ENCODE measurements at regions not wholly inside any gene's neighbourhood (a gene's known extent, or its start where the extent isn't known, plus 50 kb on each side); places are given as distances from the start of the nearest gene placed in this dataset.

DNA sequence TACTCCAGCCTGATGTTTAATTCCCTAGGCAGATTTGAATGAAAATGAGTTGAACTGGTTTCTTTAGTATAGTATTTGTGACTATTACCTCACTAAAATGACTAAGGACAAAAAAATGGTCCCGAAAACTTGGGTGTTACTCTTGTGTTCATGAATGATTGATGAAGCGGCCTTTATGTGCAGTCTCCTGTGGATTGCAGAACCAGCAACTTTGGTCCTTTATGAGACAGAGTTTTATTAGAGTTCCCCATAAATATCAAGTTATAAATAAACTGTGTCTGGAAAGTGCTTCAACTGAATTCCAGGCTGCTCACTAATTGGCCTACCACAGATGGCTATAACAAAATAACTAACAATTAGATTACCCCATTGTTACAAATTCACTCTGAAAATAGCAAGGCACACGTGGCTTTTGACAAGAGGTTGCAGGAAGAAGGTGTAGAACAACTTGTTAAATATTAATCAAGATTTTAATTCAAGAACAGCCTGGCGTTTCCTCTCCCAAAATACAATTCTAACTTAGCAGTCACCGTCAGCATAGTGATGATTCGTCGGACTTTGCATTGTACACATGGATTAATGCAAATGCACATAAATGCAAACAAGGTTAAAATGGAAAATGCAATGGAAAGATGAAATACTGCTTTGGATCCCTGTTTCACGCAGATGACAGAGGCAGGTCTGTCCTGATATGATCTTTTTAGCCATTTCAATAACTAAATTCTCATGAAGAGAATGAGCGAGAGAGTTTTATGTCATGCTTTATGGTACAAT, 567.3 kb upstream of the ZNF717 start:
- no peak for TF ChIP-seq BACH2 (CRISPR knock-in tag; IDR thresholded peaks at IDR 0.05; ENCODE audit: borderline replicate concordance)
- no peak for TF ChIP-seq PPARA (CRISPR knock-in tag; IDR thresholded peaks at IDR 0.05; ENCODE audit: borderline replicate concordance)
- no peak for TF ChIP-seq GLIS3 (CRISPR knock-in tag; IDR thresholded peaks at IDR 0.05)
- TF ChIP-seq ZNF8 (CRISPR knock-in tag; IDR thresholded peaks at IDR 0.05), result no peak
- TF ChIP-seq, protein P1, sequence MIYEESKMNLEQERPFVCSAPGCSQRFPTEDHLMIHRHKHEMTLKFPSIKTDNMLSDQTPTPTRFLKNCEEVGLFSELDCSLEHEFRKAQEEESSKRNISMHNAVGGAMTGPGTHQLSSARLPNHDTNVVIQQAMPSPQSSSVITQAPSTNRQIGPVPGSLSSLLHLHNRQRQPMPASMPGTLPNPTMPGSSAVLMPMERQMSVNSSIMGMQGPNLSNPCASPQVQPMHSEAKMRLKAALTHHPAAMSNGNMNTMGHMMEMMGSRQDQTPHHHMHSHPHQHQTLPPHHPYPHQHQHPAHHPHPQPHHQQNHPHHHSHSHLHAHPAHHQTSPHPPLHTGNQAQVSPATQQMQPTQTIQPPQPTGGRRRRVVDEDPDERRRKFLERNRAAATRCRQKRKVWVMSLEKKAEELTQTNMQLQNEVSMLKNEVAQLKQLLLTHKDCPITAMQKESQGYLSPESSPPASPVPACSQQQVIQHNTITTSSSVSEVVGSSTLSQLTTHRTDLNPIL (CRISPR knock-in tag; IDR thresholded peaks at IDR 0.05; ENCODE audit: low read depth), result no peak
- TF ChIP-seq ARNTL (CRISPR knock-in tag; IDR thresholded peaks at IDR 0.05; ENCODE audit: borderline replicate concordance, low read depth), result no peak
- no peak for TF ChIP-seq ZFP3 (CRISPR knock-in tag; IDR thresholded peaks at IDR 0.05)
- TF ChIP-seq, protein P2, sequence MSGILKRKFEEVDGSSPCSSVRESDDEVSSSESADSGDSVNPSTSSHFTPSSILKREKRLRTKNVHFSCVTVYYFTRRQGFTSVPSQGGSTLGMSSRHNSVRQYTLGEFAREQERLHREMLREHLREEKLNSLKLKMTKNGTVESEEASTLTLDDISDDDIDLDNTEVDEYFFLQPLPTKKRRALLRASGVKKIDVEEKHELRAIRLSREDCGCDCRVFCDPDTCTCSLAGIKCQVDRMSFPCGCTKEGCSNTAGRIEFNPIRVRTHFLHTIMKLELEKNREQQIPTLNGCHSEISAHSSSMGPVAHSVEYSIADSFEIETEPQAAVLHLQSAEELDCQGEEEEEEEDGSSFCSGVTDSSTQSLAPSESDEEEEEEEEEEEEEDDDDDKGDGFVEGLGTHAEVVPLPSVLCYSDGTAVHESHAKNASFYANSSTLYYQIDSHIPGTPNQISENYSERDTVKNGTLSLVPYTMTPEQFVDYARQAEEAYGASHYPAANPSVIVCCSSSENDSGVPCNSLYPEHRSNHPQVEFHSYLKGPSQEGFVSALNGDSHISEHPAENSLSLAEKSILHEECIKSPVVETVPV (CRISPR knock-in tag; IDR thresholded peaks at IDR 0.05), result no peak
- no peak for TF ChIP-seq RARB (CRISPR knock-in tag; IDR thresholded peaks at IDR 0.05)
- TF ChIP-seq, protein P3, sequence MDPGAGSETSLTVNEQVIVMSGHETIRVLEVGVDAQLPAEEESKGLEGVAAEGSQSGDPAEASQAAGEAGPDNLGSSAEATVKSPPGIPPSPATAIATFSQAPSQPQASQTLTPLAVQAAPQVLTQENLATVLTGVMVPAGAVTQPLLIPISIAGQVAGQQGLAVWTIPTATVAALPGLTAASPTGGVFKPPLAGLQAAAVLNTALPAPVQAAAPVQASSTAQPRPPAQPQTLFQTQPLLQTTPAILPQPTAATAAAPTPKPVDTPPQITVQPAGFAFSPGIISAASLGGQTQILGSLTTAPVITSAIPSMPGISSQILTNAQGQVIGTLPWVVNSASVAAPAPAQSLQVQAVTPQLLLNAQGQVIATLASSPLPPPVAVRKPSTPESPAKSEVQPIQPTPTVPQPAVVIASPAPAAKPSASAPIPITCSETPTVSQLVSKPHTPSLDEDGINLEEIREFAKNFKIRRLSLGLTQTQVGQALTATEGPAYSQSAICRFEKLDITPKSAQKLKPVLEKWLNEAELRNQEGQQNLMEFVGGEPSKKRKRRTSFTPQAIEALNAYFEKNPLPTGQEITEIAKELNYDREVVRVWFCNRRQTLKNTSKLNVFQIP (CRISPR knock-in tag; IDR thresholded peaks at IDR 0.05; ENCODE audit: borderline replicate concordance, low read depth), result no peak
- TF ChIP-seq, protein P4, sequence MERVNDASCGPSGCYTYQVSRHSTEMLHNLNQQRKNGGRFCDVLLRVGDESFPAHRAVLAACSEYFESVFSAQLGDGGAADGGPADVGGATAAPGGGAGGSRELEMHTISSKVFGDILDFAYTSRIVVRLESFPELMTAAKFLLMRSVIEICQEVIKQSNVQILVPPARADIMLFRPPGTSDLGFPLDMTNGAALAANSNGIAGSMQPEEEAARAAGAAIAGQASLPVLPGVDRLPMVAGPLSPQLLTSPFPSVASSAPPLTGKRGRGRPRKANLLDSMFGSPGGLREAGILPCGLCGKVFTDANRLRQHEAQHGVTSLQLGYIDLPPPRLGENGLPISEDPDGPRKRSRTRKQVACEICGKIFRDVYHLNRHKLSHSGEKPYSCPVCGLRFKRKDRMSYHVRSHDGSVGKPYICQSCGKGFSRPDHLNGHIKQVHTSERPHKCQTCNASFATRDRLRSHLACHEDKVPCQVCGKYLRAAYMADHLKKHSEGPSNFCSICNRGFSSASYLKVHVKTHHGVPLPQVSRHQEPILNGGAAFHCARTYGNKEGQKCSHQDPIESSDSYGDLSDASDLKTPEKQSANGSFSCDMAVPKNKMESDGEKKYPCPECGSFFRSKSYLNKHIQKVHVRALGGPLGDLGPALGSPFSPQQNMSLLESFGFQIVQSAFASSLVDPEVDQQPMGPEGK (CRISPR knock-in tag; IDR thresholded peaks at IDR 0.05; ENCODE audit: borderline replicate concordance), result no peak
- TF ChIP-seq CSDC2 (CRISPR knock-in tag; IDR thresholded peaks at IDR 0.05), result no peak

DNA sequence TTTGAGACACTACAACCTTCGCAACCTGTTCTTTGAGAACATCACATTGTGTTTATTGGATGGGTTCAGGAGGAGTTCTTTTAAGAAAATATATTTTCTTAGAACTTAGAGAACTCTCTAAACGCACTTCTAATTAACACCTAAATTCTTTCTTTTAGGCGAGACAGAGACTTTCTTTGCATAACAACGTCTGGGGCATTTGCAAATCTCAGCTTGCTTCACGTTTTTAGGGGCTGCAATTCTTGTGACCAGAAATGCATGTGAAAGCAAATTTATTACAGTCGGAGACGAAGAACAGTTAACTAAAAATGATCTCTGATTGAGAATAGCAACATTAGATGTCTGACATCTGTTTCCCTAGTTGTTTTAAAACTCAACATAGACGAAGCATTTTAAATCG, 568.3 kb upstream of the ZNF717 start:
- no peak for TF ChIP-seq ZFP30 (CRISPR knock-in tag; IDR thresholded peaks at IDR 0.05)
- ATAC-seq, result no peak

More for the DNA sequence above, 567.3 kb upstream of the ZNF717 start:
- ATAC-seq, result no peak

DNA sequence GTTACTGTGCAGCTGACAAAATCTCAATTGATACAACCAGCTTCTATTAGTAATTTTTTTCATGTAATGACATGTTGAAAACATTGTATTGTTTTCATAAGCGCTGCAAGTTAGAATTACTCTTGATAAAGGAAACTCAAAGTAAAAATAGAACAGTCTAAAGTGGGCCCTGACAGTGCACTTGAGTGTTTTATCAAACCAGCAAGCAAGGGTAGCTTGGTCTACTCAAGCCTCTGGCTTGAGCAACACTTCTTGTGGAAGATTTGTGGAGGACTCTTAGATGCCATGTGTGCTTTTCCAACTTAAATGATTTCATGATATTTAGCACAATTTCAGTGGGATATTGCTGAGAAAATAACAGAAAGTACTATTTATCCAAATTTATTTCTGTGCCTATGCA, 575.7 kb upstream of the ZNF717 start:
- TF ChIP-seq OSR1 (CRISPR knock-in tag; IDR thresholded peaks at IDR 0.05) (no peak), CSDC2 (CRISPR knock-in tag; IDR thresholded peaks at IDR 0.05) (no peak), ESRRG (CRISPR knock-in tag; IDR thresholded peaks at IDR 0.05) (no peak), ZFP30 (CRISPR knock-in tag; IDR thresholded peaks at IDR 0.05) (no peak), ISL1 (CRISPR knock-in tag; IDR thresholded peaks at IDR 0.05) (no peak), PPARA (CRISPR knock-in tag; IDR thresholded peaks at IDR 0.05; ENCODE audit: borderline replicate concordance) (no peak), ZNF70 (CRISPR knock-in tag; IDR thresholded peaks at IDR 0.05) (no peak), SNAI2 (CRISPR knock-in tag; IDR thresholded peaks at IDR 0.05) (no peak), RARB (CRISPR knock-in tag; IDR thresholded peaks at IDR 0.05) (no peak), TCF4 (CRISPR knock-in tag; IDR thresholded peaks at IDR 0.05; ENCODE audit: borderline replicate concordance) (no peak), ZFP3 (CRISPR knock-in tag; IDR thresholded peaks at IDR 0.05) (no peak), ZC3H10 (CRISPR knock-in tag; IDR thresholded peaks at IDR 0.05) (no peak), ZNF8 (CRISPR knock-in tag; IDR thresholded peaks at IDR 0.05) (no peak), BACH2 (CRISPR knock-in tag; IDR thresholded peaks at IDR 0.05; ENCODE audit: borderline replicate concordance) (no peak), ARNTL (CRISPR knock-in tag; IDR thresholded peaks at IDR 0.05; ENCODE audit: borderline replicate concordance, low read depth) (no peak), GLIS3 (CRISPR knock-in tag; IDR thresholded peaks at IDR 0.05) (no peak)
- TF ChIP-seq, protein P4 (CRISPR knock-in tag; IDR thresholded peaks at IDR 0.05; ENCODE audit: borderline replicate concordance), result no peak
- TF ChIP-seq, protein P1 (CRISPR knock-in tag; IDR thresholded peaks at IDR 0.05; ENCODE audit: low read depth), result no peak
- TF ChIP-seq, protein P3 (CRISPR knock-in tag; IDR thresholded peaks at IDR 0.05; ENCODE audit: borderline replicate concordance, low read depth), result no peak
- TF ChIP-seq, protein P2 (CRISPR knock-in tag; IDR thresholded peaks at IDR 0.05), result no peak
- no peak for ATAC-seq

All from SK-N-SH treated with all-trans-retinoic acid at 6 μM for 48 hours (cell line).